Trophoblast cell (in vitro differentiated cells and primary cell): ENCODE measurements at regions not wholly inside any gene's neighbourhood (a gene's known extent, or its start where the extent isn't known, plus 50 kb on each side); places are given as distances from the start of the nearest gene placed in this dataset.

ENCODE experiments used
- DNase-seq, 2 donors: peaks; one replicate each; pipeline ENCODE4 v3.0.0-alpha.2; 2016
- H2AFZ ChIP-seq: 2 replicates; pipeline ENCODE4 v1.6.1; 2013; ENCODE audit warnings: low read length, moderate library complexity, mild to moderate bottlenecking; ENCODE audit not compliant: insufficient read depth, poor library complexity
- H2AK5ac ChIP-seq: 2 replicates; pipeline ENCODE4 v1.6.1; 2013; ENCODE audit warnings: mild to moderate bottlenecking, low read length
- H2BK120ac ChIP-seq: 2 replicates; pipeline ENCODE4 v1.6.1; 2013; ENCODE audit warnings: low read length, mild to moderate bottlenecking, moderate library complexity; ENCODE audit not compliant: insufficient read depth, poor library complexity
- H2BK12ac ChIP-seq: 2 replicates; pipeline ENCODE4 v1.6.1; 2013; ENCODE audit warnings: mild to moderate bottlenecking, low read length, moderate library complexity
- H2BK5ac ChIP-seq: 2 replicates; pipeline ENCODE4 v1.6.1; 2013; ENCODE audit warnings: low read length, low read depth, moderate library complexity, mild to moderate bottlenecking; ENCODE audit not compliant: poor library complexity
- H3K14ac ChIP-seq: 2 replicates; pipeline ENCODE4 v1.6.1; 2013; ENCODE audit warnings: mild to moderate bottlenecking, low read length
- H3K18ac ChIP-seq: 2 replicates; pipeline ENCODE4 v1.6.1; 2013; ENCODE audit warnings: mild to moderate bottlenecking, low read length
- H3K23ac ChIP-seq: 2 replicates; pipeline ENCODE4 v1.6.1; 2013; ENCODE audit warnings: low read length
- H3K27ac ChIP-seq: 2 replicates; pipeline ENCODE4 v1.5.1; 2013; ENCODE audit warnings: low read depth, mild to moderate bottlenecking, inconsistent platforms, low read length, moderate library complexity
- H3K27me3 ChIP-seq: 2 replicates; pipeline ENCODE4 v1.6.1; 2013; ENCODE audit warnings: inconsistent platforms, mild to moderate bottlenecking, low read length, moderate library complexity; ENCODE audit not compliant: insufficient read depth
- H3K36me3 ChIP-seq, 2 experiments: 1 replicate in 1 of 2; 2 replicates in 1 of 2; pipeline ENCODE4 v1.6.1; 2013; ENCODE audit warnings: low read length in 2 of 2, mild to moderate bottlenecking in 2 of 2, moderate library complexity in 1 of 2; ENCODE audit not compliant: insufficient read depth in 2 of 2, control insufficient read depth in 1 of 2
- H3K4ac ChIP-seq: 2 replicates; pipeline ENCODE4 v1.6.1; 2013; ENCODE audit warnings: low read depth, mild to moderate bottlenecking, low read length, moderate library complexity
- H3K4me1 ChIP-seq, 2 experiments: 1 replicate in 1 of 2; 2 replicates in 1 of 2; pipeline ENCODE4 v1.6.1; 2013; ENCODE audit warnings: low read length in 2 of 2, mild to moderate bottlenecking in 2 of 2, moderate library complexity in 1 of 2; ENCODE audit not compliant: insufficient read depth in 2 of 2, control insufficient read depth in 1 of 2
- H3K4me2 ChIP-seq: 2 replicates; pipeline ENCODE4 v1.6.1; 2013; ENCODE audit warnings: inconsistent platforms, mild to moderate bottlenecking, low read length, moderate library complexity
- H3K4me3 ChIP-seq: 2 replicates; pipeline ENCODE4 v1.5.1; 2013; ENCODE audit warnings: mild to moderate bottlenecking, low read depth, low read length, inconsistent platforms
- H3K79me1 ChIP-seq: one replicate; pipeline ENCODE4 v1.6.1; 2013; ENCODE audit warnings: low read length
- H3K79me2 ChIP-seq: 2 replicates; pipeline ENCODE4 v1.6.1; 2013; ENCODE audit warnings: low read length, mild to moderate bottlenecking; ENCODE audit not compliant: control insufficient read depth, insufficient read depth, poor library complexity
- H3K9ac ChIP-seq: 2 replicates; pipeline ENCODE4 v1.6.1; 2013; ENCODE audit warnings: mild to moderate bottlenecking, low read length
- H3K9me3 ChIP-seq: 2 replicates; pipeline ENCODE4 v1.6.1; 2013; ENCODE audit warnings: low read depth, mild to moderate bottlenecking, control low read depth, inconsistent platforms, low read length; ENCODE audit not compliant: insufficient read depth
- H4K12ac ChIP-seq: 2 replicates; pipeline ENCODE4 v1.6.1; 2013; ENCODE audit warnings: low read depth, mild to moderate bottlenecking, low read length, moderate library complexity
- H4K8ac ChIP-seq: 2 replicates; pipeline ENCODE4 v1.6.1; 2013; ENCODE audit warnings: low read depth, mild to moderate bottlenecking, low read length, moderate library complexity
- H4K91ac ChIP-seq: one replicate; pipeline ENCODE4 v1.6.1; 2013; ENCODE audit warnings: low read depth, mild to moderate bottlenecking, low read length, moderate library complexity
- WGBS: extraction: QIAGEN DNeasy Blood & Tissue Kit; methylation state at CpG from one replicate; pipeline ENCODE4 v1.1.7; 2013; ENCODE audit warnings: missing lambda C conversion rate; ENCODE audit not compliant: insufficient read length, insufficient coverage; ENCODE audit errors: extremely low coverage; 5-methylcytosine and 5-hydroxymethylcytosine counted together

DNA sequence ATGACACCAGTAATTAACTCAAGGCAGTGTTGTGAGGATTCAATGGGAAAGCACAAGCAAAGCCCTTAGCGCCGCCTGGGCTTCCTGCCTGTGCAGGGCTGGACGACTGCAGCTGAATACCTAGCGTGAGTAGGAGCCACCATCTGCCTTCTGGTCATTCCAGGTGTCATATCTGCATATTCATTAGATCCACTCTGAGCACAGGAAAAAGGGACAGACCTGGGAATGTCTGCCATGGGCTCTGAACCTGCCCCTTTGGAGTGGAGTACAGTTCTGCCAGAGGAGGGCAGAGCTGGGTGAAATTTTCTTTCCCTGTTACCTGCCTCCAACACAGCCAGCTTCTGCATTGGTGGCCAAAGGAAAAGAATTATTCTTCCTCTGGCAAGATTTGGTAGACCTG is 298.8 kb downstream of the NSG2 start:
- no peak overlapping the region for H3K9ac ChIP-seq
- H2BK5ac ChIP-seq, result peak overlapping the region; percentile 54
- H3K79me1 ChIP-seq, result peaks cover 40% of the 10 kb centered on the region
- peak overlapping the region; percentile 70 for H3K27ac ChIP-seq
- peak; percentile 89 to 93 for DNase-seq
- H4K8ac ChIP-seq, result peak overlapping the region; percentile 49
- H2BK120ac ChIP-seq, result peak overlapping the region; percentile 62
- peaks cover 4% of the 10 kb centered on the region for H3K79me2 ChIP-seq
- no peak overlapping the region for H3K23ac ChIP-seq
- no peak overlapping the region for H3K4ac ChIP-seq
- no peak overlapping the region for H2AFZ ChIP-seq
- no peaks in the 10 kb centered on the region for H3K27me3 ChIP-seq
- peaks cover 15 to 21% of the 10 kb centered on the region in 2 experiments for H3K4me1 ChIP-seq
- peak overlapping the region; percentile 34 for H3K18ac ChIP-seq
- peak overlapping the region; percentile 91 for H4K91ac ChIP-seq
- H2AK5ac ChIP-seq, result no peak overlapping the region
- no peak overlapping the region for H3K4me3 ChIP-seq
- WGBS, result no CpG with 5 or more reads among the region's 4 CpGs
- H3K36me3 ChIP-seq, result no peaks in the 10 kb centered on the region
- no peak overlapping the region for H3K4me2 ChIP-seq
- no peak overlapping the region for H3K14ac ChIP-seq
- H4K12ac ChIP-seq, result no peak overlapping the region
- peaks cover 2% of the 10 kb centered on the region for H3K9me3 ChIP-seq
- H2BK12ac ChIP-seq, result peak overlapping the region; percentile 19

DNA sequence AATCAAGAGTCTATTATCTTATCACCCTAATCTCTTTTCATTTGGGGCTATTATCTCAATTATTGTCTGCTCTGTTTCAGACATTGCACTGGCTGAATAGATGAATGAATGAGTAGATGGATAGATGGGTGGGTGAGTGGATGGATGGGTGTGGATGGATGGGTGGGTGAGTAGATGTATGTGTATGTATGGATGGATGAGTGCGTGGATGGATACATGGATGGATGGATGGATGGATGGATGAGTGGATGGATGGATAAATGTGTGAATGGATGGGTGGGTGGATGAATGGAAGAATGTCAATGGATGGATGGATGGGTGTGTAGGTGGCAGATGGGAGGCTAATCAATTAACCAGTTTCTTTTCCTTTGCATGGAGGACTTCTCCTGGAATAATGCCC is 301.7 kb downstream of the NSG2 start:
- H2BK5ac ChIP-seq, result no peak overlapping the region
- WGBS, result 100% methylated on average over 1 of the region's 1 CpG
- no peak overlapping the region for H3K18ac ChIP-seq
- H3K79me2 ChIP-seq, result no peaks in the 10 kb centered on the region
- no peak overlapping the region for H3K9ac ChIP-seq
- H3K36me3 ChIP-seq, result no peaks in the 10 kb centered on the region
- no peak overlapping the region for H4K12ac ChIP-seq
- H3K23ac ChIP-seq, result no peak overlapping the region
- H3K79me1 ChIP-seq, result peaks cover 25% of the 10 kb centered on the region
- no peak overlapping the region for H4K91ac ChIP-seq
- DNase-seq, result no peak
- no peak overlapping the region for H3K4ac ChIP-seq
- no peak overlapping the region for H2AFZ ChIP-seq
- H3K4me2 ChIP-seq, result no peak overlapping the region
- no peak overlapping the region for H4K8ac ChIP-seq
- H3K27me3 ChIP-seq, result no peaks in the 10 kb centered on the region
- H3K9me3 ChIP-seq, result peaks cover 2% of the 10 kb centered on the region
- H2AK5ac ChIP-seq, result no peak overlapping the region
- no peak overlapping the region for H2BK120ac ChIP-seq
- H3K4me3 ChIP-seq, result no peak overlapping the region
- H3K14ac ChIP-seq, result no peak overlapping the region
- peaks cover 12 to 16% of the 10 kb centered on the region in 2 experiments for H3K4me1 ChIP-seq
- H2BK12ac ChIP-seq, result no peak overlapping the region
- no peak overlapping the region for H3K27ac ChIP-seq

DNA sequence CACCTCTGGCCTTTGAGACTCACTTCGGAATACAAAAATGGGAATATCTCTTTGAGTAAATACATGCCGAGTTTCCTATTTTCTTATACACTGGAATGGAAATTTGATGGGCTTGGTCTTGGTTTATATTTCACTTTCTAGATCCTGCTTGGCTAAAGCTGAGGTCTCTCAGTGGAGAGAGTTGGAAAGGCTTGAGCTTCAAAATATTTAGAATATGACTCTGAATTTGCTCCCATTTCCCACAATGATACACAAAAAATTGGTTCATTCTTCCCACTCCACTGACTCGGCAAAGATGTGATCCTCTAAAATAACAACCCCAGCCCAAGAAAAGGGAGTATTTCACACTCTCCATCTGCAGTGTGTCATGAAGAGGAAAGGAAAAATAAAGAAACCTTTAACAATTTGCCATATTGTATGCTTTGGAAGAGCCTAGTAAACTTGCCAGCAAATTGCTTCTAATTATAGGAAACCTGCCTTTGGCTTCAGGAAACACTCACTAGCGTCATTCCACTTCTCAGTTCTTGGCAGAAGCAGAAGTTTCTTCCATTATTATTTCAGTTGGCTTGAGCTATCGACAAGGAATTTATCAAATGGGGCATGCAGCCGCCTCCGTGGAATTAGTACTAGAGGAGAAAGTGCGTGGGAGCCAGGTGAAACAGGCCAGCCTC is 302.9 kb downstream of the NSG2 start:
- DNase-seq, result no peak
- H3K23ac ChIP-seq, result no peak overlapping the region
- no peaks in the 10 kb centered on the region for H3K27me3 ChIP-seq
- no peaks in the 10 kb centered on the region for H3K36me3 ChIP-seq
- H3K4me2 ChIP-seq, result no peak overlapping the region
- H2BK12ac ChIP-seq, result peak overlapping the region; percentile 77
- H4K8ac ChIP-seq, result no peak overlapping the region
- H3K9me3 ChIP-seq, result peaks cover 2% of the 10 kb centered on the region
- no peak overlapping the region for H3K18ac ChIP-seq
- H2BK120ac ChIP-seq, result no peak overlapping the region
- no peak overlapping the region for H3K9ac ChIP-seq
- no peak overlapping the region for H3K4me3 ChIP-seq
- H2AK5ac ChIP-seq, result no peak overlapping the region
- no peaks in the 10 kb centered on the region for H3K79me2 ChIP-seq
- H3K4me1 ChIP-seq, result peaks cover 8 to 12% of the 10 kb centered on the region in 2 experiments
- no CpG with 5 or more reads among the region's 8 CpGs for WGBS
- no peak overlapping the region for H2BK5ac ChIP-seq
- H4K12ac ChIP-seq, result no peak overlapping the region
- no peak overlapping the region for H3K14ac ChIP-seq
- H3K79me1 ChIP-seq, result peaks cover 20% of the 10 kb centered on the region
- no peak overlapping the region for H3K4ac ChIP-seq
- H4K91ac ChIP-seq, result peak overlapping the region; percentile 34
- H3K27ac ChIP-seq, result no peak overlapping the region
- H2AFZ ChIP-seq, result no peak overlapping the region

DNA sequence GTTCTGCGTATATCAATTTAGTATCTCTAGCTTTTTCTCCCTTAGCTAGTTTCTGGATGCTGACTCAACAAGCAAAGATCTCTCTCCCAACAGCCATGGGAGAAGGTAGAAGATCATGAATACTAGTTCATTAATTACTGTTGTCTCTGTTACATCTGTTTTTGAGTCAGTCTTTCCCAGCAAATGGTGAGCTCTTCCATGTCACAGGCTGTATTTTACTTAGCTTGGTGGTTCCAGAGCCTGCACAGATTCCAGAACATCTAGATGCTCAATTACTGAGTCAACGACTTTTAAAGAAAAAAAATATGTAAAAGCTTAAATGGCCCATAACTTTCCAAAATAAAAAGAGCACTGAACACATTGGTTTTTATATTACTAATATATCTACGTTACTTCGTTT is 307.2 kb downstream of the NSG2 start:
- WGBS, result no CpG with 5 or more reads among the region's 4 CpGs
- no peak overlapping the region for H4K8ac ChIP-seq
- H3K36me3 ChIP-seq, result no peaks in the 10 kb centered on the region

More for the DNA sequence above, 307.2 kb downstream of the NSG2 start:
- Histone ChIP-seq H3K27ac (no peak overlapping the region), H3K23ac (no peak overlapping the region), H2BK12ac (no peak overlapping the region), H4K91ac (no peak overlapping the region), H3K79me2 (no peaks in the 10 kb centered on the region), H3K27me3 (no peaks in the 10 kb centered on the region), H3K9ac (no peak overlapping the region), H2AK5ac (no peak overlapping the region), H2AFZ (no peak overlapping the region), H3K9me3 (no peaks in the 10 kb centered on the region), H3K4me2 (no peak overlapping the region), H3K18ac (no peak overlapping the region), H4K12ac (no peak overlapping the region), H2BK120ac (no peak overlapping the region), H3K14ac (no peak overlapping the region), H2BK5ac (no peak overlapping the region), H3K4me1 (peaks cover 3 to 10% of the 10 kb centered on the region in 2 experiments), H3K79me1 (peaks cover 10% of the 10 kb centered on the region), H3K4ac (no peak overlapping the region), H3K4me3 (no peak overlapping the region)
- no peak for DNase-seq
